ENCODE measurements at regions not wholly inside any gene's neighbourhood (a gene's known extent, or its start where the extent isn't known, plus 50 kb on each side); places are given as distances from the start of the nearest gene placed in this dataset.
A peak's percentile ranks its signal among the peaks of the same experiment; 100 is the strongest.

- TF ChIP-seq ATF3 (IDR thresholded peaks at IDR 0.05), result no peak
- TF ChIP-seq RXRA (IDR thresholded peaks at IDR 0.05), result no peak
- no peak for TF ChIP-seq MAX (IDR thresholded peaks at IDR 0.05)
- TF ChIP-seq FOXA1 (IDR thresholded peaks at IDR 0.05), result no peak
- no peak for TF ChIP-seq RAD21 (IDR thresholded peaks at IDR 0.05)
Observed at GRCh38 chr15:68497206-68497910, 65.4 kb upstream of the ITGA11 start (continued).

GRCh38 chr15:68498076-68498475 lies 66.1 kb upstream of the ITGA11 start:
- Histone ChIP-seq H3K27me3 (ENCODE audit: control insufficient read depth in 4 of 4, insufficient read depth in 4 of 4, low read length in 3 of 4) (peaks cover 0 to 3% (median 0%) of the 10 kb centered on the region in 4 donors), H3K36me3 (ENCODE audit: control insufficient read depth in 4 of 4, insufficient read depth in 3 of 4, low read depth in 1 of 4, low read length in 3 of 4) (no peaks in the 10 kb centered on the region), H3K9ac (ENCODE audit: low read depth in 1 of 2, low read length in 2 of 2) (no peak overlapping the region), H3K27ac (ENCODE audit: low read depth in 1 of 2, low read length in 2 of 2) (no peak overlapping the region), H3K4me1 (ENCODE audit: control insufficient read depth in 4 of 4, insufficient read depth in 4 of 4, low read length in 3 of 4) (no peaks in the 10 kb centered on the region), H3K4me3 (ENCODE audit: low read depth in 1 of 3, low read length in 3 of 3) (no peak overlapping the region), H3K9me3 (ENCODE audit: control insufficient read depth in 4 of 4, low read length in 3 of 4) (no peaks in the 10 kb centered on the region)
- WGBS, result 97% methylated on average over 2 of the region's 2 CpGs
- TF ChIP-seq RXRA (IDR thresholded peaks at IDR 0.05), result no peak
- DNase-seq (ENCODE audit: low spot score), result no peak

- no peaks in the 10 kb centered on the region for H3K27me3 ChIP-seq (ENCODE audit: control insufficient read depth in 4 of 4, insufficient read depth in 4 of 4, low read length in 3 of 4)
- WGBS, result 83% methylated on average over 5 of the region's 5 CpGs
- H3K4me1 ChIP-seq (ENCODE audit: control insufficient read depth in 4 of 4, insufficient read depth in 4 of 4, low read length in 3 of 4), result no peaks in the 10 kb centered on the region
- H3K27ac ChIP-seq (ENCODE audit: low read depth in 1 of 2, low read length in 2 of 2), result no peak overlapping the region
- TF ChIP-seq RXRA (IDR thresholded peaks at IDR 0.05) (no peak), HNF4A (conservative IDR thresholded peaks at IDR 0.05) (no peak), YY1 (IDR thresholded peaks at IDR 0.05) (no peak), TAF1 (conservative IDR thresholded peaks at IDR 0.05) (no peak), ZBTB33 (IDR thresholded peaks at IDR 0.05) (no peak), MAX (IDR thresholded peaks at IDR 0.05) (no peak), JUND (IDR thresholded peaks at IDR 0.05) (no peak), CTCF (IDR thresholded peaks at IDR 0.05; ENCODE audit: low read depth, low read length, missing input control) (no peak), NR2F2 (IDR thresholded peaks at IDR 0.05) (no peak), FOXA1 (IDR thresholded peaks at IDR 0.05) (no peak), RAD21 (IDR thresholded peaks at IDR 0.05) (no peak), REST (IDR thresholded peaks at IDR 0.05) (no peak), EGR1 (IDR thresholded peaks at IDR 0.05; ENCODE audit: low read depth in 2 of 2) (no peak)
- peak; percentile 22 for DNase-seq (ENCODE audit: low spot score)
- H3K9me3 ChIP-seq (ENCODE audit: control insufficient read depth in 4 of 4, low read length in 3 of 4), result no peaks in the 10 kb centered on the region
- H3K9ac ChIP-seq (ENCODE audit: low read depth in 1 of 2, low read length in 2 of 2), result no peak overlapping the region
- H3K4me3 ChIP-seq (ENCODE audit: low read depth in 1 of 3, low read length in 3 of 3), result no peak overlapping the region
- no peaks in the 10 kb centered on the region for H3K36me3 ChIP-seq (ENCODE audit: control insufficient read depth in 4 of 4, insufficient read depth in 3 of 4, low read depth in 1 of 4, low read length in 3 of 4)
Observed at GRCh38 chr15:68499620-68500312, 67.8 kb upstream of the ITGA11 start.
